T-helper 1 cell (primary cell): ENCODE measurements at regions not wholly inside any gene's neighbourhood (a gene's known extent, or its start where the extent isn't known, plus 50 kb on each side); places are given as distances from the start of the nearest gene placed in this dataset.
"Not testable (repeated sequence)": the region's sequence is repeated elsewhere in the genome, so short reads cannot be mapped to it uniquely, and the experiment has no call there.

Source experiments
- DNase-seq, 5 donors: peaks; one replicate each; pipeline ENCODE4 v3.0.0-alpha.2; 2012 to 2020

DNA sequence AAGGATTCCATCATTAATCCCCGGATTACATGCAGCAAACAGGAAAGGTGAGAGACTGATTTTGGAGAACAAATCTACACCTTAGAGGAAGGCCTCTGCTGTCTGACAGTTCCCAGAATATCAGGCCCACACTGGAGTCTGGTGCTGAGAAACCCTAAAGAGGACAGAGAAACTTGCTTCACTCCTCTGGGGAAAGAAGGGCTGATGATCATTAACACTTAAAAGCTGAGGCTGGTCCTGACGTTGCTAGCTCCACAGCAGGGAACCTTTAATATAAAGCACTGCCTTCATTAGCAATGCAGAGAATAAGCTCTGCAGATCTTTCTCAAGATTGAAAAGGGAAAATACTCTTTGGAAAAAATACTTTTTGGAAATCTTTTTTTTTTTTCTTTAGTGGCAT is 1472.4 kb upstream of the GOT2 start:
- no peak for DNase-seq

DNA sequence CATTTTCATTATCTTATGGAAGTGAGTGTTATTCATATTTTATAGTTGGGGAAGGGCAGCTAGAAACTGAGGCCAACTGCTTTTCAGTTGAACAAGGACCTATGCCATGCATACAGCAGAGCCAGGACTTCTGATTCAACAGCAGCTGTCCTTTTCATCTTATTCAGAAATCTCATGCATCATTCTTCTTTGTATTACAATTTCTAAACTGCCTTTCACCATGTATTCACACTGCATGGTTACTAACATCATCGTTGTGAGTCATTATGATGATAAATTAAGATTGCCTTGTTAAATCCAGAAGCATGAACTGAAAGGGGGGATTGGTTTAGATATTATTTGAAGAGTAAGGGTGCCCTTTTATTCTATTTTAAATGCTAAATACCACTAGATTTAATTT is 1470.1 kb upstream of the GOT2 start:
- no peak for DNase-seq

DNA sequence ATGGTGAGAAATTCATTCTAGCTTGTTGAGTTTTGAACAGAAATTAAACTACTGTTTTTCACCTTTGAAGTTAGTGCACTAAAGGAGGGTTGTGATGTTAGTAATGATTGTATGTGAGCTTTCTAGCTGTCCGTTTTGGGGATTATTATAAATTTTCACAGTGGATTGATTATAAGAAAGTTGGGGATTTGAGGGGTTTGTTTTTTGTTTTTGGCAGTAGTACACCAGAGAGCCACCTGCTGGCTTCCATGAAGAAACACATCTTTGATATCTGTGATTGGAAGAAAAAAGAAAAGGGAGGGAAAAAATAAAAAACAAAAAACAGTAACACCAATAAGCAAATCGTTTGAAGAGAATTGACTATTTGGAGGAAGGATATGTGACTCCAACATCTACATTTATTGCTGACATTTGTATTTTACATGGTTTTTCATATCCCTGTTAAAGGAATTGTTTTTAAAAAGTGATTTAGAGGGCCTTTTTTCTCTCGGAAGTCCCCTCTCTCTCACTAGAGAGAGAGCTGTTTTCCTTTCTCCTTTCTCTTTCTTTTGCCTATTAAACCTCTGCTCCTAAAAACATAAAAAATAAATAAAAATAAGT is 1469.5 kb upstream of the GOT2 start:
- no peak for DNase-seq

DNA sequence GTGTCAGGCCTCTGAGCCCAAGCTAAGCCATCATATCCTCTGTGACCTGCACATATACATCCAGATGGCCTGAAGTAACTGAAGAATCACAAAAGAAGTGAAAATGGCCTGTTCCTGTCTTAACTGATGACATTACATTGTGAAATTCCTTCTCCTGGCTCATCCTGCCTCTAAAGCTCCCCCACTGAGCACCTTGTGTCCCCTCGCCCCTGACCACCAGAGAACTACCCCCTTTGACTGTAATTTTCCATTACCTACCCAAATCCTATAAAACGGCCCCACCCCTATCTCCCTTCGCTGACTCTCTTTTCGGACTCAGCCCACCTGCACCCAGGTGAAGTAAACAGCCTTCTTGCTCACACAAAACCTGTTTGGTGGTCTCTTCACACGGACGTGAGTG is 1466.6 kb upstream of the GOT2 start:
- not testable (repeated sequence) for DNase-seq

DNA sequence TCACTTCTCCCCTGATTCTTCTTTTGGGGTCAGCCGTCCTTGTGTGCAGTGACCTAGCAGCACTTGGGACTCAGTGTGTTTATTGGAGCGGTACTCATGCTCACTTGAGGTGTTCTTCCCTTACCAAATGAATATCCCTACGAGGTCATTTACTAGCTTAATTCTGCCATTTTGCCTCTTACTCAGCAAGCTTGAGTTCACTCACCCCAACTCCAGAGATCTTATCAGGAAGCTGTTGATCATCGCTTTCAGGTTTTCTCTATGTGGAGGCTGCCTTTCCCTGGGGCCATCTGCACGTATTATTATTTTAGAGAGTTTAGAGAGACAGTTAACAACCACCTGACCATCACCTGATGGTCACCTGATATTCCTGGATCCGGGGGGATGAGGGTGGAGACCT is 1466.0 kb upstream of the GOT2 start:
- no peak for DNase-seq

DNA sequence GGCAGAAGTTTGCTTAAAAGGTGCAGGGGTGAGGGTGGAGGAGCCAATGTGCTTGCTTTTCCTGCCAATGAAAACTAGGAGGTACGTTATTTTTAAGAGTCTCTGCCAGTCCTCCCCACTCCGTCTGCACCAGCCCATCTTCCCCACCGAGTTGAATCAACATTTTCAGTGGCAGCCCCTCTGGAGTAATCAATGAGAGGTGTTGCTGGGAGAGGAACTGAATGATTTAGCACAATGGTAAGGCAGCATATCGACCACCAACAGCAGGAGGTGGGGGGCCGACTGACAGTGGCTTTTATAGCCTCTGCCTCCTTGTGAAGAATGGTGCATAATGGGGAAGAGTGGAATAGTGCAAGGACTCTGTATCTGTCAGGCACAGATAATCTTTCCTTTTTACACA is 1465.0 kb upstream of the GOT2 start:
- DNase-seq, result no peak

DNA sequence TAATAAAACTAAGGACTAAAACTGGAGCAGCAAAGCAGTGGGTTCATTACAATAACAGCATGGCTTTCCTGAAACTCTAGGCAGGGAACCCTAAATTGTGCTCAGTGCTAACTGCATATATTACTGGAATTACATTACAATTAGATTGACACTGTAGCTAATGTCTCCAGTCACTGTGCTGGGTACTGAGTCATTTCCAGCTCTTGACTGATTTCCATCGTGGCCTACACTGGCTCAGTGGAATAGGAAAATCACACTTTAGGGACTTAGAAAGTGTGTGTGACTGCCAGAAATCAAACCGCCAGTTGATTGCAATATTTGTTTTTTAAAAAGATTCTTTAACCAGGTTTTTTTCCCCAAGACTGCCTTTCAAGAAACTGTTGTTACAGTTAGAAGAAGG is 1447.4 kb upstream of the GOT2 start:
- DNase-seq, result no peak

DNA sequence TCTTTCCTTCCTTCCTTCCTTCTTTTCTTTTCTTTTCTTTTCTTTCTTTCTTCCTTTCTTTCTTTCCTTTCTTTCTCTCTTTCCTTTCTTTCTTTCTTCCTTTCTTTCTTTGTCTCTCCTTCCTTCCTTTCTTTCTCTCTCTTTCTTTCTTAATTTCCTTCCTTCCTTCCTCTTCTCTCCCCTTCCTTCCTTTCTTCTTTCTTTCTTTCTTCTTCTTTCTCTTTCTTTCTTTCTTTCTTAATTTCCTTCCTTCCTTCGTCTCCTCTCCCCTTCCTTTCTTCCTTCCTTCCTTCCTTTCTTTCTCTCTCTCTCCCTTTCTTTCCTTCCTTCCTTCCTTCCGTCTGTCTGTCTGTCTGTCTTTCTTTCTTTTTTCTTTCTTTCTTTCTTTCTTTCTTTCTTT is 1446.5 kb upstream of the GOT2 start:
- DNase-seq, result no peak

DNA sequence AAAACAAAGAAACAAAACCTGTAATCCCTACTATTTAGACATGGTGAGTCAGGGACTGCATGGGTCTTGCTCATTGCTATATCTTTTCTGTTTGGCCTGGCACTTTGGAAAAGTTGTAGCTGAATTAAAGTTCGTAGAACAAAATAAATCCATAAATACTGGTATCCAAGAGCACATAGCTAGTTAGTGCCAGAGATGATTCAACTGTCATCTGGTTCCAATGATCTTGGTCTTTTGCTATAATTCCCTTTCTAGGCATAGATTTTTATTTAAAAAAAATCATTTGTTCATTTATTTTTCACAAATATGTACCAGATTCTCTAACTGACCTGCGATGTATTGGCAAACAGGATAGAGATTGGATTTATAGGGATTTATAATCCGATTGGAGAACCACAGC is 1436.1 kb upstream of the GOT2 start:
- no peak for DNase-seq

DNA sequence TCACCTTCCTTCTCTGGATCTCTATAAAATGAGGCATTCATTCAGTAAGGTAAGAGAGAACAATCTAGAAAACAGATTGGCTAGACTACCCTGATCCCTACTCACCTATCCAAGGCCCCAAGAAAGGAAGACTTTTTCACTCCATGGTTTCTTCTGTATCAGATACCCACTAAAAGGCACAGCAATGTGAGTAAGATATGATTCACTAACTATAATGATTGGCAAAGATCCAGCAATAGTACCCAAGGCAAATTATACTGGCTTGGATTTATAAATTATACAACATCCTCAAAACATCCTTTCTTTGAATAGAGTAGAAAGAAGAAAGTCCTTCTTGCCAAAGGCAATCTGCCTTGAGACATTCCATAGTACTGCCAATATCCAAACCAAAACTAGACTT is 1432.0 kb upstream of the GOT2 start:
- DNase-seq, result no peak

DNA sequence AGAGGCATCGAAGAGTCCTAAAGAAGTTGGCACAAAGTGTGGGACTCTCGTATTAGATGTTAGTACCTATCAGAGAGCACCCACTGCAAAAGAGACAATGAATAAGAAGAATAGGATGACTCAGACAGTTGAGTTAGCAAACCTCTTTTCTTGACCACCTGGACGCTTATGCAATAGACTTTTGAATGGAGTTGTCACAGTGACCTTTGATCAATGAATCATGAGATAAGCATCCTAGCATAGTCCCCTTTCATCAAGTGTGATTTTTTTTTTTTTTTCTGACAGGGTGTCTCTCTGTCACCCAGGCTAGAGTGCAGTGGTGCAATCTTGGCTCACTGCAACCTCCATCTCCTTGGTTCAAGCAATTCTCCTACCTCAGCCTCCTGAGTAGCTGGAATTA is 1417.9 kb upstream of the GOT2 start:
- no peak for DNase-seq

DNA sequence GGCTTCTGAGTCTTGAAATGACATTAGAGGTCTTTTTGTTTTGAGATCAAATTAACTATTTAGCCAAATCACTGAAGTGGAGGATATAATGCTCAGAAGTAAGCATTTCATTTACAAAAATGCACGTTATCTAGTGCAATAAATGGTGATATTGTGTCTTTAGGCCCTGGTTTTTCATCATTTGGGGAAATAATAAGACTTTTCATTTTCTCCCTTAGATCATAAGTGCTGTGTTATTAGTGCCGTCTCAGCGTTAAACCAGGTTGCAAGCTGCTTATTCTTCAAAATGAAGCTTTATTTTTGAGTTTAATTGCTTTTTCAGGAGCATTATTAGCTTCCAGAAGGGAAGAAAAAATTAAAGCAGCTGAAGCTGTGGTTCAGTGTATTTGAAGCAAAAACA is 1416.8 kb upstream of the GOT2 start:
- DNase-seq, result no peak

DNA sequence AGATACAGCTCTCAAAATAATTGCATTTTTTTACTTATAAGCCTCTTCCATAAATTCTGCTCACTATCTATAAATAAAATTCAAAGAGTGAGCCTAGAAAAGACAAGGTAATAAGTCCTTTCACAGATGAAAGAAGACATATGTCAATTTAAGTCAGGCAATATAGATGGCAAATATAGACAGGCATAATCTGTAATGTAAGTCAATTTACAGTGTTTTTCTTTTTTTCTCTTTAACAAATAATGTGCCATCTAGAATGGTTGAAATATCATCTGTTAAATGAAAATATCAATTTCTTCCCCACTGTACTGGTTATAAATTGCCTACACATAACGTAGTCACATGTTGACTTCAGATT is 1409.2 kb upstream of the GOT2 start:
- DNase-seq, result no peak

DNA sequence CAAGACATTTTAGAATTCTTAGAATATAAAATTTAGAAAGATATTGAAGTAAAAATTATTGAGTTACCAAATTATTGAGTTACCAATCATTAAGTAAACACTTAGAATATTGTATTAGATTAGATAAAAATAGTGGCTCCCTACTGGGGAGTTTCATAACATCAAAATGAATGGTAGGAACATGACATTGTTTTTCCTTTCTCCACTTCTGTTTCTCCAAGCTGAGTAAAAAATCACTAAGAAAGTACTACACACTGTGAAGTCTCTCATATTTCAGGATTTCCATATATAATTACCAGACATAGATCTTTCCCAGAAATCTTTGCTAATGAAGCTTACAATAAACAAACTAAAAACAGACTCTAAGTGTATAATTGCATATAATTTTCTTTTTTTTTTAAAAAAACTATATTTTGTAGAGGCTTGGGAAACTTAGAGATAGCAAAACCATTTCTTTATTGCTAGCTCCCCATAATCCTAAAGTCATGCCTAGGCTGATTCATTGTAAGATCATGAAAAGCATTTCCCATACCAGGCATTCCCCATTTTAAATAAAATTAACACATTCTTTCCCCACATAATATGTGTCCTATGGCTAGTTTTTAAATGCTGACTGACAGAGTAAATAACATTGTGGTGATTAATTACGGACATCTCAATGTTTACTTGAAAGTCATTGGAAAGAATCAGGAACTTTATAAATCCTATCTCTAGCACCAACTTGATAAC is 1408.7 kb upstream of the GOT2 start:
- no peak for DNase-seq

DNA sequence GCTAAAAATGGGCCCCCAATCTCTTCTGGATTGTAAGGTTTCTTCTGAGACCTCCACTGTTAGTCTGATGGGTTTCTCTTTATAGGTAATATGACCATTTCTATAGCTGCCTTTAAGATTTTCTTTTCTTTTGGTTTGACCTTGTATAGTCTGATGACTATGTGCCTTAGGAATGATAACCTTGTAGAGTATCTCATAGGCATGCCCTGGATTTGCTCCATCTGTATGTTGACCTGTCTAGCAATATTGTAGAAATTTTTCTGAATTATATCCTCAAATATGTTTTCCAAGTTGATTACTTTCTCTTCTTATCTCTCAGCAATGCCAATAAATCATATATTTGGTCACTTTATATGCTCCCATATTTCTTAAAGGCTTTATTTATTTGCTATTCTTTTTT is 1403.8 kb upstream of the GOT2 start:
- no peak for DNase-seq

DNA sequence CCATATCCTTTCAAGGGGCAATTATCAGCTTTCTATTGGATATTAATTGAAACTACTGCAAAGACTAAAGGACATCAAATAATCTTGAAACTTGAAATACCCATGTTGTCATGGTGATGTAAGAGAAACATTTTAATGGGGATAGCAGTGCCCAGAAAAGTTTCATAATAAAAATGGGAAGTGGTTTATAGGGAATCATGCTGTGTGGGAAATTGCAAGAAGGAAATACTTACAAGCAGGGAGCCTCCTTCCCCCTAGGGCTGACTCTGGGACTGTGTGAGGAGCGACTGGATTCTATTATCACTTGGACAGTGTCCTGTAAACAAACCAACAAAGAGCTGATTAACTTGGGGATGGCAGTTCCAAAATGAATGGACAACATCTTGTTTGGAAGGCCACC is 1393.1 kb upstream of the GOT2 start:
- no peak for DNase-seq

DNA sequence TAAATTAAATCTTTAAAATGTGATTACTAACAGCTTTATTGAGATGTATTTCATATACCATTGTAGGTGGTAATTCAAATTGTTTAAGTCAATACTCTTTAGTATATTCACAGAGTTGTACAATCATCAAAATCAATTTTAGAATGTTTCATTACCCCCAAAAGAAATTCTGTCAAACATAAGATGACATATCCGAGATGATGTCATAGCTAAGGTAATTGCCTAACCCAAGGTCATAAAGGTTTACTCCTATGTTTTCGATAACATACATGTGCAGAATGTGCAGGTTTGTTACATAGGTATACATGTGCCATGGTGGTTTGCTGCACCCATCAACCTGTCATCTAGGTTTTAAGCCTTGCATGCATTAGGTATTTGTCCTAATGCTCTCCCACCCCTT is 1392.0 kb upstream of the GOT2 start:
- DNase-seq, result not testable (repeated sequence)

DNA sequence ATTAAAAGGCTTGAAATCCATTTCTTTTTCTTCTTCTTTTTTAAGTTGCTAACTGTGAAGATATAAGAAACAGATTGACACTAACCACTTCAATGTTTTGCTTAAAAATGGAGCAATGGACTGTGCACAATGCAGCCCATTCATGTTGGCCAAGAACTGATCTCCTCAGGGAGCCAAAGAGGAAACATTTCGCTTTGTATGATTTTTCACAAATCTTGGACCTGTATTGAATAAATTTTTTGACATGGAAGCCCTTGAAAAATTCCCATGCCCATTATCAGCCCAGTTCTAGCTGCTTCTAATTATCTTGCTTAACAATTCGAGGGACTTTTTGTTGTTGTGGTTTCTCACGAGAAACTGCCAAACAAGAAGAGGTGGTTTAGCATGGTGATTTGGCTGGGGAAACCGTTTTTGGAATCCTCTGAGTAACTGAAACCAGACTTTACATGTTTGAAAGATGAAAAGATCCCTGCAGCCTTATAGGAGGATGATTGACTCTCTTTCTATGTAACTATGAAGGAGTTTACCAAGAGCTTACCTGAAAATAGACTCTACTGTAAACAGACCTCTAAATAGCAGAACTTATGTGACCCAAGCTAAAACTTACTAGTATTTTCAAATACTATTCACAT is 1389.4 kb upstream of the GOT2 start:
- DNase-seq, result no peak

DNA sequence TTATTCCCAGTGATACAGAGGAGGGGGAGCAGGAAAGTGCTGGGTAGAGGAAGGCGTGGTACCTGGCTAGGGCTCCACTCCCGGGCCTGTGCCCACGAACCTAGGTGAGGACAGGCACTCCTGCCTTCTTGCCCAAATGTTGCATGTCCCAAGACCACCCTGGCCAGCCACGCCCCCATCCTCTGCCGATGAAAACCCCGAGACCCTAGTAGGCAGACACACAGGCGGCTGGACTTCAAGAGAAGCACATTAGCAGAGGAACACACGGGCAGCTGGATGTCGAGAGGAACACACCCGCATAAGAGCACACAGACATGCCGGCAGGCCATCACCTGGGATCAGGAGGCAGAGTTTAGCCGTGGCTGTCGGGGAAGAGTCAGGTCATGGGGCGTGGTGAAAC is 1386.5 kb upstream of the GOT2 start:
- DNase-seq, result no peak

DNA sequence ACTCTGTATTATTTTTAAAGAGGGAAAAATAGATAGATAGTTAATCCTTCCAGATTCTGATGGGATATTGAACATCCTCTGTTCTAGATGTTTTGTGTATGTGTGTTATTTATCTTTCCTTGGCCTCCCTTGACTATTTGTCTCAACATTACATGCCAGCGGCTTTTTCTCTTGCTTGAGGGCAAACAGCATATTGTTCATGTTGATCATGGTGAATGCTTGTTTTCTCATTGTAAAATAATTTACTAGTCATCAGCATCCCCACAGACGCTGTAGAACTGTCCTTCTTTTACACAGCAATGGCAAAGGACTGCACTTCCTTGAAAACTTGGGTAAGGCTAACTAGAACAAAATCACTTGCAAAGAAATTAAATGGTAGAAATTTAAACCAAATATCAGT is 1376.4 kb upstream of the GOT2 start:
- no peak for DNase-seq

DNA sequence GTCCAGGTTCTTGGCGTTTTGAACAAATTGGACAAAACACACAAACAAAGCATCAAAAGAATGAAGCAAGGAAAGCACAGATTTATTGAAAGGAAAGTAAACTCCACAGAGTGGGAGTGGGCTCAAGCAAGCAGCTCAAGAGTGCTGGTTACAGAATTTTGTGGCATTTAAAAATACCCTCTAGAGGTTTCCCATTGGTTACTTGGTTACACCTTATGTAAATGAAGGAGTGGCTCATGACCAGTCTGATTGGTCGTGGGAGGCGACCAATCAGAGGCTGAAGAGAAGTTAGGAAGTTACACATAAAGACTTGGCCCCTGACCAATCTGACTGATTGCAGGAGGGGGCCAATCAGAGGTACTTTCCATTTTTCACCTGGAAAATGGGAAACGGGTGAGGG is 1373.8 kb upstream of the GOT2 start:
- DNase-seq, result no peak

DNA sequence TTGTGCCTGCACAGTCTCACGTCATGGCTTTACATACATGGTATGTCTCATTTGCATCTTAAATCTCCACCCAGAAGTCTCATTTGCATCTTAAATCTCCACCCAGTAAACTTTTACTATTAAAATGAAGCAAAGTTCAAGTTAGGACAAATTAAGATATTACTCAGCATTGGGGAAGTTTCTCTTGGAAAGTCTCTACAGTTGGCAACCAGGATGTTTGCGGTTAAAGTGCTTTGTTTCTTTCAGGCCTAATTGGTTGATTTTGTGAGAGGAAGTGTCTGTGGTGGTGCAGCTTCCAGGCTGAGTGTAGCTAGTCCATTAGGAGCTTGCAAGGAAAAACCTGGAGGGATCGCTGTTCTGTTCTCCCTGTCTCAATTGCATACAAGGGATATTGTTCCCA is 1373.3 kb upstream of the GOT2 start:
- no peak for DNase-seq

DNA sequence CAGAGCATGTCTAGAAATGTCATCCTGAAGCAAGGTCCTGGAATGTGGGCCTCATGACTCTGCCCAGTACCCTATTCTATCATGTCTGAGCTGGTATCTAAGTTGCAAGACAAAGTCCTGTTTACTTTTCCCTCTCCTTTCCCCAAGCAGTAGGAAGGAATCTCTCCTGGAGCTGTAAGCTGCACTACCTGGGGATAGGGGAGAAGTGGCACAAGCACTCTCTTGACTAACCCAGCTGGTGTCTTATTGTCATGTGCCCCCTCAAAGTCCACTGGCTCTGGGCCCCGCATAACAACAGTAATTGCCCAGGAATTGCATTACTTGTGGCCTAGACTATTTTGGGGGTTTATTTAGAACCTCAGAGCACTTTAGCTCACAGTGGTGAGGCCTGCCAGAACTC is 1366.3 kb upstream of the GOT2 start:
- no peak for DNase-seq

DNA sequence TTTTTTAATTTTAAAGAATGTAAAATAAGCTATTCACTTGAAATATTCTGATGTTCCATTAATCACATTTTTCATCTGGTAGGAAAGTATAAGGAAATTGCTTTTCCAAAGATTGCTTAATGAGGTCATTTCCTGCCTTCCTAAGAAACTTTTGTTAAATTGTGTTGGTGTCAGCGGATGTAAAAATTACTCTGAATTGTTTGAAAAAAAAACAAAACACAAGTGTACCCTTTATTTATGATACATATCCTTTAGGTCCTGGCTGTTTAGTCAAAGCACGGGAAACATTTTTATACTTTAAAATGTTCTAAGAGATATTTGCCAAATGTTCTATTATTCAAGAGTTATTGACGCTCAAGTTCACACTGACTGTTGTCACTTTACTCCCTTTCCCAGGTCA is 1357.4 kb upstream of the GOT2 start:
- DNase-seq, result no peak

DNA sequence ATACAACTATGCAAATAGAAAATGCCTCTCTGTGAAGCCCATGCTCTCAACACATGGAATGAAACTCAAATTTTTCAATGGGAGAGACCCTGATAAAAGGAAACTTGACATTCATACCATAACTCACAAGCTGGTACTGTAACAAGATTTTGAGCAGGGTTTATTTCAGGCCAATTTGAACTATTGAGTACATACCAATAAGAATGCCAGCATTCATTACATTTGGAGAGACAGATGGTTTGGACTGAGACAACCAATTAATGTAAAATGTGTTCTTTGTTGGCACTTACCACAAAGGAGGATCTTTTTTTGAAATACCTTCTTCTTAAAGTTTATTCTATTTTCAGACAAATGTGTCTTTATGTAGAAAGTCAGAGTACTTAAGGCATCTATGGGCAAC is 1357.0 kb upstream of the GOT2 start:
- DNase-seq, result no peak
